IPS DF 6.9 (cell line): ENCODE measurements at regions not wholly inside any gene's neighbourhood (a gene's known extent, or its start where the extent isn't known, plus 50 kb on each side); places are given as distances from the start of the nearest gene placed in this dataset.
"Not testable (repeated sequence)": the region's sequence is repeated elsewhere in the genome, so short reads cannot be mapped to it uniquely, and the experiment has no call there.

Experiments
- DNase-seq: peaks from one replicate; pipeline ENCODE4 v3.0.0-alpha.2; 2013; ENCODE audit warnings: low read depth, low spot score
- H3K27ac ChIP-seq: one replicate; pipeline ENCODE4 v1.5.1; 2013; ENCODE audit warnings: low read length, control low read depth
- H3K27me3 ChIP-seq: 2 replicates; pipeline ENCODE4 v1.6.1; 2013; ENCODE audit warnings: mild to moderate bottlenecking, low read length; ENCODE audit not compliant: control insufficient read depth, insufficient read depth
- H3K36me3 ChIP-seq: 2 replicates; pipeline ENCODE4 v1.6.1; 2013; ENCODE audit warnings: low read length; ENCODE audit not compliant: control insufficient read depth, insufficient read depth
- H3K4me1 ChIP-seq: 2 replicates; pipeline ENCODE4 v1.6.1; 2013; ENCODE audit warnings: low read length; ENCODE audit not compliant: control insufficient read depth, insufficient read depth
- H3K4me3 ChIP-seq: 2 replicates; pipeline ENCODE4 v1.5.1; 2013; ENCODE audit warnings: mild to moderate bottlenecking, low read length
- H3K9me3 ChIP-seq: 2 replicates; pipeline ENCODE4 v1.6.1; 2013; ENCODE audit warnings: low read length, inconsistent platforms; ENCODE audit not compliant: control insufficient read depth, insufficient read depth
- WGBS: extraction: QIAGEN DNeasy Blood & Tissue Kit; methylation state at CpG from one replicate; pipeline ENCODE4 v1.1.7; 2013; ENCODE audit warnings: mixed read lengths, missing lambda C conversion rate; ENCODE audit not compliant: insufficient read length, insufficient coverage; 5-methylcytosine and 5-hydroxymethylcytosine counted together

GRCh38 chr5:145660897-145661640 lies 174.1 kb downstream of the PRELID2 start:
- Histone ChIP-seq H3K4me1 (0 out of 2 replicates have a peak, but pooled peaks cover 2% of the 10 kb centered on the region), H3K9me3 (no peaks in the 10 kb centered on the region), H3K36me3 (no peaks in the 10 kb centered on the region), H3K27me3 (no peaks in the 10 kb centered on the region), H3K27ac (no peak overlapping the region), H3K4me3 (no peak overlapping the region)
- WGBS: no CpG with 5 or more reads among the region's 7 CpGs
- no peak for DNase-seq

GRCh38 chr5:145658435-145658834 lies 176.7 kb downstream of the PRELID2 start:
- no peaks in the 10 kb centered on the region for H3K36me3 ChIP-seq
- no peaks in the 10 kb centered on the region for H3K27me3 ChIP-seq
- H3K27ac ChIP-seq: no peak overlapping the region
- H3K9me3 ChIP-seq: no peaks in the 10 kb centered on the region
- no peak for DNase-seq
- WGBS: no CpG with 5 or more reads among the region's 3 CpGs
- H3K4me1 ChIP-seq: no peaks in the 10 kb centered on the region
- no peak overlapping the region for H3K4me3 ChIP-seq

- DNase-seq, H3K4me3 ChIP-seq, H3K36me3 ChIP-seq, H3K27me3 ChIP-seq, H3K27ac ChIP-seq, H3K9me3 ChIP-seq, H3K4me1 ChIP-seq: not testable (repeated sequence)
- WGBS: no CpG with 5 or more reads among the region's 3 CpGs
Observed at GRCh38 chr5:145652700-145653099, 182.4 kb downstream of the PRELID2 start.

- not testable (repeated sequence) for H3K27ac ChIP-seq, DNase-seq
- WGBS: no CpG with 5 or more reads among the region's 7 CpGs
Observed at GRCh38 chr5:145647137-145647536, 188.0 kb downstream of the PRELID2 start.

GRCh38 chr5:145643214-145643613 lies 191.9 kb downstream of the PRELID2 start:
- WGBS: no CpG with 5 or more reads among the region's 1 CpG
- H3K36me3 ChIP-seq, H3K4me3 ChIP-seq, H3K9me3 ChIP-seq, DNase-seq, H3K27ac ChIP-seq, H3K27me3 ChIP-seq, H3K4me1 ChIP-seq: not testable (repeated sequence)

More at GRCh38 chr5:145647137-145647536, 188.0 kb downstream of the PRELID2 start:
- H3K4me1 ChIP-seq, H3K4me3 ChIP-seq, H3K27me3 ChIP-seq, H3K9me3 ChIP-seq, H3K36me3 ChIP-seq: not testable (repeated sequence)

GRCh38 chr5:145637396-145637795 lies 197.7 kb downstream of the PRELID2 start:
- Histone ChIP-seq H3K27ac (no peak overlapping the region), H3K27me3 (no peaks in the 10 kb centered on the region), H3K9me3 (no peaks in the 10 kb centered on the region), H3K4me3 (no peak overlapping the region), H3K36me3 (no peaks in the 10 kb centered on the region), H3K4me1 (no peaks in the 10 kb centered on the region)
- no peak for DNase-seq

- Histone ChIP-seq H3K27ac (no peak overlapping the region), H3K4me3 (no peak overlapping the region), H3K9me3 (no peaks in the 10 kb centered on the region), H3K36me3 (no peaks in the 10 kb centered on the region), H3K27me3 (no peaks in the 10 kb centered on the region), H3K4me1 (no peaks in the 10 kb centered on the region)
- no peak for DNase-seq
Observed at GRCh38 chr5:145636371-145636770, 198.8 kb downstream of the PRELID2 start.

GRCh38 chr5:145633474-145633873 lies 201.7 kb downstream of the PRELID2 start:
- DNase-seq: no peak
- H3K27me3 ChIP-seq: no peaks in the 10 kb centered on the region
- H3K27ac ChIP-seq: no peak overlapping the region
- WGBS: no CpG with 5 or more reads among the region's 3 CpGs
- no peaks in the 10 kb centered on the region for H3K9me3 ChIP-seq
- no peaks in the 10 kb centered on the region for H3K4me1 ChIP-seq
- no peaks in the 10 kb centered on the region for H3K36me3 ChIP-seq
- no peak overlapping the region for H3K4me3 ChIP-seq

GRCh38 chr5:145632701-145633100 lies 202.4 kb downstream of the PRELID2 start:
- Histone ChIP-seq H3K4me1 (no peaks in the 10 kb centered on the region), H3K27me3 (no peaks in the 10 kb centered on the region), H3K27ac (no peak overlapping the region), H3K36me3 (no peaks in the 10 kb centered on the region), H3K9me3 (no peaks in the 10 kb centered on the region), H3K4me3 (no peak overlapping the region)
- DNase-seq: no peak
- no CpG with 5 or more reads among the region's 1 CpG for WGBS

GRCh38 chr5:145629047-145629446 lies 206.1 kb downstream of the PRELID2 start:
- DNase-seq: no peak
- H3K27me3 ChIP-seq: no peaks in the 10 kb centered on the region
- no peaks in the 10 kb centered on the region for H3K9me3 ChIP-seq
- no peak overlapping the region for H3K4me3 ChIP-seq
- WGBS: no CpG with 5 or more reads among the region's 3 CpGs
- no peak overlapping the region for H3K27ac ChIP-seq
- no peaks in the 10 kb centered on the region for H3K36me3 ChIP-seq
- no peaks in the 10 kb centered on the region for H3K4me1 ChIP-seq

- Histone ChIP-seq H3K9me3 (no peaks in the 10 kb centered on the region), H3K36me3 (no peaks in the 10 kb centered on the region), H3K4me1 (no peaks in the 10 kb centered on the region), H3K27ac (no peak overlapping the region), H3K27me3 (no peaks in the 10 kb centered on the region), H3K4me3 (no peak overlapping the region)
- DNase-seq: no peak
- WGBS: no CpG with 5 or more reads among the region's 4 CpGs
Observed at GRCh38 chr5:145628525-145628924, 206.6 kb downstream of the PRELID2 start.
